Cardiac fibroblast (primary cell): ENCODE measurements at regions not wholly inside any gene's neighbourhood (a gene's known extent, or its start where the extent isn't known, plus 50 kb on each side); places are given as distances from the start of the nearest gene placed in this dataset.

ENCODE experiments used
- DNase-seq, 2 donors: peaks; one replicate each; pipeline versions ENCODE4 v3.0.0 to v3.0.0-alpha.2; 2010; ENCODE audit warnings: low read depth in 2 of 2
- H3K4me3 ChIP-seq, 2 donors: replicated peaks in 1 of 2; 1 replicate in 1 of 2; 2 replicates in 1 of 2; pipeline ENCODE4 v1.5.1; 2011; ENCODE audit warnings: low read depth in 2 of 2, low read length in 2 of 2, mild to moderate bottlenecking in 2 of 2, moderate library complexity in 1 of 2
- CTCF ChIP-seq: IDR thresholded peaks from one replicate; pipeline ENCODE4 v1.5.1; 2011; ENCODE audit warnings: low read depth, mild to moderate bottlenecking, low read length, inconsistent platforms

GRCh38 chr5:158055111-158055501, 196.2 kb upstream of the CLINT1 start:
- no peak for TF ChIP-seq CTCF

GRCh38 chr5:158054223-158055110, 195.5 kb upstream of the CLINT1 start:
- no peak for DNase-seq
- TF ChIP-seq CTCF, result no peak
- no peak overlapping the region for H3K4me3 ChIP-seq

More at GRCh38 chr5:158055111-158055501, 196.2 kb upstream of the CLINT1 start:
- no peak overlapping the region for H3K4me3 ChIP-seq
- no peak for DNase-seq

GRCh38 chr5:158051036-158051435, 192.1 kb upstream of the CLINT1 start:
- DNase-seq, result no peak
- H3K4me3 ChIP-seq, result no peak overlapping the region
- TF ChIP-seq CTCF, result no peak

- no peak for TF ChIP-seq CTCF
- H3K4me3 ChIP-seq, result no peak overlapping the region
- no peak for DNase-seq
Observed at GRCh38 chr5:158050421-158050820, 191.5 kb upstream of the CLINT1 start.

GRCh38 chr5:158049459-158049858, 190.5 kb upstream of the CLINT1 start:
- DNase-seq, result no peak
- no peak for TF ChIP-seq CTCF
- no peak overlapping the region for H3K4me3 ChIP-seq

- TF ChIP-seq CTCF, result no peak
Observed at GRCh38 chr5:158045696-158046095, 186.8 kb upstream of the CLINT1 start.

GRCh38 chr5:158039911-158040347, 181.0 kb upstream of the CLINT1 start:
- no peak for TF ChIP-seq CTCF
- no peak overlapping the region for H3K4me3 ChIP-seq
- peak in 1 of 2 donors; percentile 5 for DNase-seq

More at GRCh38 chr5:158045696-158046095, 186.8 kb upstream of the CLINT1 start:
- no peak overlapping the region for H3K4me3 ChIP-seq
- no peak for DNase-seq
